GM19397 (cell line): ENCODE measurements at regions not wholly inside any gene's neighbourhood (a gene's known extent, or its start where the extent isn't known, plus 50 kb on each side); places are given as distances from the start of the nearest gene placed in this dataset.

Experiments used
- ATAC-seq: cut with Tn5 transposase; IDR thresholded peaks from one replicate; pipeline ENCODE4 v1.9.1; 2021; ENCODE audit warnings: mild to moderate bottlenecking, moderate library complexity; ENCODE audit not compliant: unreplicated experiment

GRCh38 chr14:34219661-34220377 lies 242.2 kb downstream of the SPTSSA start:
- ATAC-seq = no peak

- ATAC-seq = no peak
Measured at GRCh38 chr14:34218881-34219280, 243.2 kb downstream of the SPTSSA start.

- no peak for ATAC-seq
Measured at GRCh38 chr14:34214961-34215360, 247.1 kb downstream of the SPTSSA start.

GRCh38 chr14:34213332-34213731 lies 248.7 kb downstream of the SPTSSA start:
- ATAC-seq = no peak

- no peak for ATAC-seq
Measured at GRCh38 chr14:34212172-34212929, 249.7 kb downstream of the SPTSSA start.

GRCh38 chr14:34211732-34212131 lies 250.3 kb downstream of the SPTSSA start:
- ATAC-seq = peak; percentile 86

- no peak for ATAC-seq
Measured at GRCh38 chr14:34208532-34208931, 253.5 kb downstream of the SPTSSA start.

- ATAC-seq = no peak
Measured at GRCh38 chr14:34205799-34206198, 254.9 kb upstream of the EGLN3 start.

- ATAC-seq = no peak
Measured at GRCh38 chr14:34204774-34205173, 253.9 kb upstream of the EGLN3 start.

GRCh38 chr14:34203251-34203722 lies 252.4 kb upstream of the EGLN3 start:
- no peak for ATAC-seq

GRCh38 chr14:34201909-34202637 lies 251.2 kb upstream of the EGLN3 start:
- no peak for ATAC-seq

- ATAC-seq = no peak
Measured at GRCh38 chr14:34199585-34199984, 248.7 kb upstream of the EGLN3 start.

GRCh38 chr14:34198096-34198495 lies 247.2 kb upstream of the EGLN3 start:
- no peak for ATAC-seq

GRCh38 chr14:34195964-34196363 lies 245.1 kb upstream of the EGLN3 start:
- ATAC-seq = no peak

- no peak for ATAC-seq
Measured at GRCh38 chr14:34190717-34191116, 239.8 kb upstream of the EGLN3 start.

GRCh38 chr14:34189866-34190265 lies 239.0 kb upstream of the EGLN3 start:
- ATAC-seq = no peak

GRCh38 chr14:34187519-34188044 lies 236.7 kb upstream of the EGLN3 start:
- ATAC-seq = no peak

GRCh38 chr14:34187061-34187460 lies 236.2 kb upstream of the EGLN3 start:
- ATAC-seq = no peak

GRCh38 chr14:34184126-34184525 lies 233.3 kb upstream of the EGLN3 start:
- ATAC-seq = no peak

GRCh38 chr14:34183478-34183877 lies 232.6 kb upstream of the EGLN3 start:
- ATAC-seq = no peak

GRCh38 chr14:34181338-34181737 lies 230.5 kb upstream of the EGLN3 start:
- no peak for ATAC-seq
